UCSD-AML1 (cell line): ENCODE measurements at regions not wholly inside any gene's neighbourhood (a gene's known extent, or its start where the extent isn't known, plus 50 kb on each side); places are given as distances from the start of the nearest gene placed in this dataset.

Experiments
- DNase-seq: peaks from one replicate; lab custom pipeline; 2025; ENCODE audit not compliant: unreplicated experiment; lab: John Stamatoyannopoulos, UW

GRCh38 chr1:221336126-221336525 lies 405.8 kb downstream of the DUSP10 start:
- DNase-seq: no peak

- DNase-seq: no peak
Measured at GRCh38 chr1:221337106-221337505, 404.8 kb downstream of the DUSP10 start.

GRCh38 chr1:221343136-221343535 lies 398.8 kb downstream of the DUSP10 start:
- no peak for DNase-seq

GRCh38 chr1:221343607-221344006 lies 398.3 kb downstream of the DUSP10 start:
- no peak for DNase-seq

GRCh38 chr1:221344693-221345092 lies 397.2 kb downstream of the DUSP10 start:
- DNase-seq: no peak

GRCh38 chr1:221347706-221348105 lies 394.2 kb downstream of the DUSP10 start:
- DNase-seq: no peak

GRCh38 chr1:221350091-221350490 lies 391.8 kb downstream of the DUSP10 start:
- DNase-seq: no peak

GRCh38 chr1:221356693-221357092 lies 385.2 kb downstream of the DUSP10 start:
- no peak for DNase-seq

GRCh38 chr1:221363039-221363438 lies 378.9 kb downstream of the DUSP10 start:
- no peak for DNase-seq

- DNase-seq: no peak
Measured at GRCh38 chr1:221366495-221367110, 375.3 kb downstream of the DUSP10 start.

- DNase-seq: no peak
Measured at GRCh38 chr1:221371705-221372104, 370.2 kb downstream of the DUSP10 start.

GRCh38 chr1:221373795-221374194 lies 368.1 kb downstream of the DUSP10 start:
- no peak for DNase-seq

GRCh38 chr1:221376286-221376685 lies 365.6 kb downstream of the DUSP10 start:
- no peak for DNase-seq

GRCh38 chr1:221381910-221382623 lies 359.8 kb downstream of the DUSP10 start:
- DNase-seq: no peak

- no peak for DNase-seq
Measured at GRCh38 chr1:221392453-221392852, 349.4 kb downstream of the DUSP10 start.

- no peak for DNase-seq
Measured at GRCh38 chr1:221394011-221394544, 347.8 kb downstream of the DUSP10 start.

- DNase-seq: no peak
Measured at GRCh38 chr1:221396526-221396925, 345.4 kb downstream of the DUSP10 start.

- no peak for DNase-seq
Measured at GRCh38 chr1:221397141-221397540, 344.7 kb downstream of the DUSP10 start.

GRCh38 chr1:221397606-221398005 lies 344.3 kb downstream of the DUSP10 start:
- peak; percentile 13 for DNase-seq

GRCh38 chr1:221405146-221405545 lies 336.7 kb downstream of the DUSP10 start:
- no peak for DNase-seq

- DNase-seq: no peak
Measured at GRCh38 chr1:221408117-221408803, 333.6 kb downstream of the DUSP10 start.

- no peak for DNase-seq
Measured at GRCh38 chr1:221411283-221411682, 330.6 kb downstream of the DUSP10 start.
